CD14-positive monocyte (primary cell): ENCODE measurements at regions not wholly inside any gene's neighbourhood (a gene's known extent, or its start where the extent isn't known, plus 50 kb on each side); places are given as distances from the start of the nearest gene placed in this dataset.

Experiments used
- DNase-seq, 3 donors: peaks; one replicate each; pipeline ENCODE4 v3.0.0-alpha.2; 2011 to 2022
- H2AFZ ChIP-seq: 2 replicates; pipeline ENCODE4 v1.6.0; 2012; ENCODE audit warnings: mild to moderate bottlenecking, low read depth, low read length, inconsistent platforms; ENCODE audit not compliant: insufficient read depth, poor library complexity, severe bottlenecking
- H3K27ac ChIP-seq, 2 donors: 1 replicate in 1 of 2; 2 replicates in 1 of 2; pipeline ENCODE4 v1.5.1; 2012 to 2013; ENCODE audit warnings: low read length in 2 of 2, control low read depth in 1 of 2, inconsistent platforms in 1 of 2, low read depth in 1 of 2, mild to moderate bottlenecking in 1 of 2
- H3K27me3 ChIP-seq, 2 donors: one replicate each; pipeline versions ENCODE4 v1.6.0 to v1.6.1; 2011 to 2013; ENCODE audit warnings: low read length in 2 of 2; ENCODE audit not compliant: control insufficient read depth in 2 of 2, insufficient read depth in 2 of 2
- H3K36me3 ChIP-seq, 2 donors: replicated peaks in 1 of 2; 1 replicate in 1 of 2; 2 replicates in 1 of 2; pipeline versions ENCODE4 v1.5.1 to v1.6.1; 2012 to 2013; ENCODE audit warnings: low read length in 2 of 2, control low read depth in 1 of 2, inconsistent platforms in 1 of 2, mild to moderate bottlenecking in 1 of 2; ENCODE audit not compliant: insufficient read depth in 2 of 2, control insufficient read depth in 1 of 2
- H3K4me1 ChIP-seq, 2 donors: 1 replicate in 1 of 2; 2 replicates in 1 of 2; pipeline versions ENCODE4 v1.5.1 to v1.6.1; 2012 to 2013; ENCODE audit warnings: low read length in 2 of 2, control low read depth in 1 of 2, inconsistent platforms in 1 of 2, mild to moderate bottlenecking in 1 of 2, moderate library complexity in 1 of 2; ENCODE audit not compliant: insufficient read depth in 2 of 2, control insufficient read depth in 1 of 2
- H3K4me2 ChIP-seq: replicated peaks from 2 replicates; pipeline ENCODE3; 2012; ENCODE audit warnings: low read length, moderate library complexity, mild to moderate bottlenecking; ENCODE audit not compliant: poor library complexity, severe bottlenecking; ENCODE audit errors: extremely low read depth
- H3K4me3 ChIP-seq, 3 experiments: fragments of 200-600 bp in 1 of 3; sonication (generic) in 1 of 3; replicated peaks in 1 of 3; 1 replicate in 2 of 3; 2 replicates in 1 of 3; pipeline ENCODE4 v1.5.1; 2011 to 2013; ENCODE audit warnings: low read length in 3 of 3, mild to moderate bottlenecking in 3 of 3, control low read depth in 2 of 3, low read depth in 2 of 3, inconsistent platforms in 1 of 3, moderate library complexity in 1 of 3
- H3K79me2 ChIP-seq: 2 replicates; pipeline ENCODE4 v1.6.0; 2012; ENCODE audit warnings: mild to moderate bottlenecking, control low read depth, inconsistent platforms, low read length, moderate library complexity; ENCODE audit not compliant: insufficient read depth
- H3K9ac ChIP-seq: 2 replicates; pipeline ENCODE4 v1.6.0; 2017; ENCODE audit warnings: low read length, mild to moderate bottlenecking; ENCODE audit not compliant: insufficient read depth, poor library complexity, severe bottlenecking
- H3K9me3 ChIP-seq, 2 donors: replicated peaks in 1 of 2; 1 replicate in 1 of 2; 2 replicates in 1 of 2; pipeline versions ENCODE4 v1.5.1 to v1.6.1; 2012 to 2013; ENCODE audit warnings: low read length in 2 of 2, control low read depth in 1 of 2; ENCODE audit not compliant: control insufficient read depth in 1 of 2, insufficient read depth in 1 of 2
- H4K20me1 ChIP-seq: 2 replicates; pipeline ENCODE4 v1.6.0; 2012; ENCODE audit warnings: mild to moderate bottlenecking, low read length, control low read depth, moderate library complexity; ENCODE audit not compliant: insufficient read depth
- H3K27ac Mint-ChIP-seq, 7 donors: one replicate each; pipeline ENCODE4 v1.8.0; 2020; ENCODE audit warnings: mild to moderate bottlenecking in 7 of 7, mixed read lengths in 7 of 7, moderate library complexity in 6 of 7, inconsistent platforms in 2 of 7
- H3K27me3 Mint-ChIP-seq, 3 donors: one replicate each; pipeline ENCODE4 v1.8.0; 2021 to 2022; ENCODE audit warnings: low read depth in 3 of 3, mild to moderate bottlenecking in 3 of 3, mixed read lengths in 3 of 3, moderate library complexity in 3 of 3, inconsistent platforms in 1 of 3
- H3K36me3 Mint-ChIP-seq, 2 donors: one replicate each; pipeline ENCODE4 v1.8.0; 2020; ENCODE audit warnings: mixed read lengths in 2 of 2, inconsistent platforms in 1 of 2, mild to moderate bottlenecking in 1 of 2
- H3K4me1 Mint-ChIP-seq: one replicate; pipeline ENCODE4 v1.8.0; 2020; ENCODE audit warnings: mild to moderate bottlenecking, mixed read lengths
- H3K4me3 Mint-ChIP-seq, 2 donors: one replicate each; pipeline ENCODE4 v1.8.0; 2020; ENCODE audit warnings: mild to moderate bottlenecking in 2 of 2, mixed read lengths in 2 of 2, moderate library complexity in 1 of 2
- H3K9me3 Mint-ChIP-seq, 7 donors: one replicate each; pipeline ENCODE4 v1.8.0; 2020 to 2022; ENCODE audit warnings: mixed read lengths in 7 of 7, mild to moderate bottlenecking in 6 of 7, moderate library complexity in 6 of 7, inconsistent platforms in 2 of 7
- CTCF ChIP-seq: fragments of 200-600 bp; IDR thresholded peaks from one replicate; pipeline ENCODE4 v1.8.0; 2022; ENCODE audit warnings: antibody characterized with exemption, mild to moderate bottlenecking
- WGBS: methylation state at CpG from one replicate; pipeline ENCODE4 v1.1.5; 2013; ENCODE audit warnings: missing lambda C conversion rate; ENCODE audit not compliant: insufficient coverage; 5-methylcytosine and 5-hydroxymethylcytosine counted together
- intact Hi-C, 2 donors: fragments of 100-400 bp; cut with micrococcal nuclease; formaldehyde crosslinking; loops; one replicate each; pipeline versions ENCODE4 v1.15.0 to v1.15.1; 2023

DNA sequence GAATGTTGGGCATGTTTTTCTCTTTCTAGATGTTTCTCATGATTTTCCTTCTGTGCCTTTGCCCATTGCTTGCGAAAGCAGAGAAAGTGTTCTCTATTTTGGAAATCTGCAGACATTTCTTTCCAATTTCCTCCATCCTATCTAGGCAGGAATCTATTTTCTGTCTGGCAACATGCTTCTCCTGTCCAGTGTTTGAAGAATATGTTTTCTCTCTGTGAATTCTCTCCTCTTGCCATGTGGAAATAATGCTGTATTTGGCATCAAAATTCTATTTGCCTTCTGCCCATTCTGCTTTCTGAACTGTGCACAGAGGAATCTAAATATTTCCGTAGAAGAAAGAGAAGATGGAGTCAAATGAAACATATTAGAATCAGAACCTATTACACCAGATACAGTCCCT, 833.3 kb downstream of the CDH9 start:
- H3K36me3 ChIP-seq: no peaks in the 10 kb centered on the region
- intact Hi-C loops: no loop called here
- no peak overlapping the region for H3K4me2 ChIP-seq
- Mint-ChIP-seq H3K9me3 (peaks cover 0 to 11% (median 2%) of the 10 kb centered on the region in 7 donors), H3K36me3 (no peaks in the 10 kb centered on the region), H3K4me3 (no peak overlapping the region), H3K27me3 (no peaks in the 10 kb centered on the region), H3K4me1 (no peaks in the 10 kb centered on the region), H3K27ac (no peak overlapping the region)
- H3K4me1 ChIP-seq: no peaks in the 10 kb centered on the region
- H3K27me3 ChIP-seq: no peaks in the 10 kb centered on the region
- H2AFZ ChIP-seq: no peak overlapping the region
- TF ChIP-seq CTCF: no peak
- H3K27ac ChIP-seq: no peak overlapping the region
- H3K9ac ChIP-seq: no peak overlapping the region
- no peaks in the 10 kb centered on the region for H3K9me3 ChIP-seq
- H3K79me2 ChIP-seq: no peaks in the 10 kb centered on the region
- no peaks in the 10 kb centered on the region for H4K20me1 ChIP-seq
- no peak overlapping the region for H3K4me3 ChIP-seq
- no CpG with 5 or more reads among the region's 2 CpGs for WGBS
- DNase-seq: no peak

DNA sequence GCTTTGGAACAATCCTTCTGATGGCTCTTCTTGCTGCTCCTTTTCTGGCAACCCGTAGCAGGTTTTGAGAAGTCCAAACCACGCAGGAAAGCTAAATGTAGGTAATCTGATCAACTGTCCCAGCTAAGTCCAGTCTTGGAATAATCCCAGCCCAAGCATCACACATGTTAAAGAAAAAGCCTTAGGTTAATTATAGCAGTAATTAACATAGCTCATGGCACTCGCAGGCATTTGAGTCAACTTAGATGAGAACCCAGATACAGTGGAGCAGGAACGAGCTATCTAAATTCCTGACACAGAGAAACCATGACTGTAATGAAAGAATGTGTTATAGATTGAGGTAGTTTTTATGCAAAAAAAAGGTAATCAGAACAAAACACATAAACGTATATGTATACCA, 844.8 kb downstream of the CDH9 start:
- H3K4me3 ChIP-seq: no peak overlapping the region
- no peak for DNase-seq
- H3K9me3 ChIP-seq: peaks cover 0 to 3% of the 10 kb centered on the region in 2 donors
- no peaks in the 10 kb centered on the region for H4K20me1 ChIP-seq
- Mint-ChIP-seq H3K27me3 (no peaks in the 10 kb centered on the region), H3K27ac (no peak overlapping the region), H3K36me3 (no peaks in the 10 kb centered on the region), H3K4me3 (no peak overlapping the region), H3K9me3 (peaks cover 0 to 3% (median 0%) of the 10 kb centered on the region in 7 donors), H3K4me1 (no peaks in the 10 kb centered on the region)
- no peaks in the 10 kb centered on the region for H3K4me1 ChIP-seq
- H3K79me2 ChIP-seq: no peaks in the 10 kb centered on the region
- no peaks in the 10 kb centered on the region for H3K36me3 ChIP-seq
- H3K9ac ChIP-seq: no peak overlapping the region
- no peaks in the 10 kb centered on the region for H3K27me3 ChIP-seq
- TF ChIP-seq CTCF: no peak
- H3K27ac ChIP-seq: no peak overlapping the region
- WGBS: 100% methylated on average over 1 of the region's 5 CpGs
- H3K4me2 ChIP-seq: no peak overlapping the region
- no peak overlapping the region for H2AFZ ChIP-seq
- intact Hi-C loops: no loop called here
